Heart right ventricle (tissue), 16 donors: ENCODE measurements at regions not wholly inside any gene's neighbourhood (a gene's known extent, or its start where the extent isn't known, plus 50 kb on each side); places are given as distances from the start of the nearest gene placed in this dataset.

Experiments
- ATAC-seq, 8 donors: fragments of 200-7000 bp; cut with Tn5 transposase; one replicate each; pipeline ENCODE4 v1.9.1; 2020; ENCODE audit warnings: mild to moderate bottlenecking in 8 of 8, moderate library complexity in 8 of 8, moderate number of reproducible peaks in 1 of 8
- DNase-seq, 2 donors: peaks; one replicate each; pipeline ENCODE4 v3.0.0-alpha.2; 2020
- H3K27ac ChIP-seq, 10 donors: fragments of 200-600 bp; sonication (generic) in 2 of 10; one replicate each; pipeline versions ENCODE4 v1.5.0 to v1.8.0; 2020 to 2022; ENCODE audit warnings: mild to moderate bottlenecking in 3 of 10
- H3K27me3 ChIP-seq, 7 donors: fragments of 200-600 bp; one replicate each; pipeline ENCODE4 v1.8.0; 2021 to 2022; ENCODE audit warnings: mild to moderate bottlenecking in 2 of 7
- H3K36me3 ChIP-seq, 9 donors: fragments of 200-600 bp; sonication (generic) in 1 of 9; one replicate each; pipeline versions ENCODE4 v1.5.0 to v1.8.0; 2020 to 2022; ENCODE audit warnings: mild to moderate bottlenecking in 2 of 9
- H3K4me1 ChIP-seq, 9 donors: fragments of 200-600 bp; sonication (generic) in 1 of 9; one replicate each; pipeline versions ENCODE4 v1.5.0 to v1.8.0; 2020 to 2022; ENCODE audit warnings: mild to moderate bottlenecking in 4 of 9
- H3K4me3 ChIP-seq, 10 donors: fragments of 200-600 bp; sonication (generic) in 2 of 10; one replicate each; pipeline versions ENCODE4 v1.5.0 to v1.8.0; 2020 to 2022; ENCODE audit warnings: mild to moderate bottlenecking in 7 of 10, moderate library complexity in 2 of 10
- H3K9me3 ChIP-seq, 11 donors: fragments of 200-600 bp in 10 of 11; sonication (generic) in 2 of 11; one replicate each; pipeline versions ENCODE4 v1.5.0 to v1.8.0; 2013 to 2022; ENCODE audit warnings: mild to moderate bottlenecking in 2 of 11, control low read depth in 1 of 11, moderate library complexity in 1 of 11
- WGBS, 2 donors: extraction: QIAGEN DNeasy Blood & Tissue Kit; methylation state at CpG; one replicate each; pipeline ENCODE4 v1.1.7; 2013; ENCODE audit warnings: inconsistent platforms in 1 of 2; 5-methylcytosine and 5-hydroxymethylcytosine counted together
- intact Hi-C, 10 donors: fragments of 100-400 bp; cut with DNase I; formaldehyde crosslinking; loops; one replicate each; pipeline versions ENCODE4 v1.11.1 to v1.14.2; 2022
- TF ChIP-seq, protein P1 (sequence below), 9 donors: fragments of 200-600 bp; sonication (generic) in 2 of 9; IDR thresholded peaks; one replicate each; pipeline versions ENCODE4 v1.5.0 to v1.8.0; 2021 to 2022; ENCODE audit warnings: antibody characterized with exemption in 9 of 9, mild to moderate bottlenecking in 5 of 9, moderate library complexity in 1 of 9
- donor health status: Arrhythmogenic right ventricular cardiomyopathy.
- donor health status: ischemic (EF 13 %, LVEDD 7.1; RV severe dilation, severe dysfunction).
- donor health status: healthy with polysubstance abuse.
- donor health status: DM: no; HTN: yes; CAD: no.
- donor health status: DM: no; HTN: no; CAD: no.
- donor health status: ischemic (EF 25% LVEDD 6.9; RV normal size, moderate dysfunction).
- donor health status: ischemic (EF 25% LVEDD 5.7; RV mildly dilated, moderate dysfunction).
- donor health status: healthy.
- donor health status: DM: yes; HTN: yes; CAD: no.
- donor health status: Ischemic cardiomyopathy.
- donor health status: ischemic (EF 35%, LVEDD 5.7; RV mildly dilated, moderate dysfunction).
- donor health status: nonischemic (EF 11% LVEDD 7.7; RV severe dilation, severe dysfunction).
- donor health status: DM: yes; HTN: yes; CAD: no.
- donor health status: PGD.
- donor health status: ischemic (EF 29% LVEDD 5.4; RV normal size, mild dysfunction).
- donor health status: nonischemic (EF 23%, LVEDD 6.1; RV moderate dilation, normal function).

DNA sequence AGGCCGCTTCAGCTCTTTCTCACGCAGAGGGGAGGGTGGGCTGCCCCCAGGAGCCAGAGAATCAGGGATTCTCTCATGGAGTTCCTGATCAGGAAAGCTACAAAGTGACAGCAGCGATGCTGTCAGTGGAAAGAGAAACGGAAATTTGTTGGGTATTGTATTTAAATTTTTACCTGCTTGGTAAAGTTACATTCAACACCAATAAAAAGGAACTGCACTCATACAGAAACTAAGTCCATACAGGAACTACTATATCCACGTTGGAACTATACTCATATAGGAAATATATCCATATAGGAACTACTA lies 325.5 kb upstream of the IRX4 start:
- Histone ChIP-seq H3K36me3 (no peaks in the 10 kb centered on the region), H3K9me3 (no peaks in the 10 kb centered on the region), H3K4me1 (no peaks in the 10 kb centered on the region), H3K27me3 (peaks cover 0 to 43% (median 23%) of the 10 kb centered on the region in 7 donors), H3K27ac (no peak overlapping the region), H3K4me3 (no peak overlapping the region)
- TF ChIP-seq, protein P1, sequence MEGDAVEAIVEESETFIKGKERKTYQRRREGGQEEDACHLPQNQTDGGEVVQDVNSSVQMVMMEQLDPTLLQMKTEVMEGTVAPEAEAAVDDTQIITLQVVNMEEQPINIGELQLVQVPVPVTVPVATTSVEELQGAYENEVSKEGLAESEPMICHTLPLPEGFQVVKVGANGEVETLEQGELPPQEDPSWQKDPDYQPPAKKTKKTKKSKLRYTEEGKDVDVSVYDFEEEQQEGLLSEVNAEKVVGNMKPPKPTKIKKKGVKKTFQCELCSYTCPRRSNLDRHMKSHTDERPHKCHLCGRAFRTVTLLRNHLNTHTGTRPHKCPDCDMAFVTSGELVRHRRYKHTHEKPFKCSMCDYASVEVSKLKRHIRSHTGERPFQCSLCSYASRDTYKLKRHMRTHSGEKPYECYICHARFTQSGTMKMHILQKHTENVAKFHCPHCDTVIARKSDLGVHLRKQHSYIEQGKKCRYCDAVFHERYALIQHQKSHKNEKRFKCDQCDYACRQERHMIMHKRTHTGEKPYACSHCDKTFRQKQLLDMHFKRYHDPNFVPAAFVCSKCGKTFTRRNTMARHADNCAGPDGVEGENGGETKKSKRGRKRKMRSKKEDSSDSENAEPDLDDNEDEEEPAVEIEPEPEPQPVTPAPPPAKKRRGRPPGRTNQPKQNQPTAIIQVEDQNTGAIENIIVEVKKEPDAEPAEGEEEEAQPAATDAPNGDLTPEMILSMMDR (IDR thresholded peaks at IDR 0.05) = no peak
- intact Hi-C loops = loop anchor here in 1 of 10 donors (5.0 kb wide), 1 partner anchor 1394 kb away; no protein-coding TSS in a partner anchor
- 29 to 30% methylated on average over 5 of the region's 5 CpGs for whole genome bisulfite sequencing, 2 donors
- ATAC-seq (no peak), DNase-seq (no peak)

DNA sequence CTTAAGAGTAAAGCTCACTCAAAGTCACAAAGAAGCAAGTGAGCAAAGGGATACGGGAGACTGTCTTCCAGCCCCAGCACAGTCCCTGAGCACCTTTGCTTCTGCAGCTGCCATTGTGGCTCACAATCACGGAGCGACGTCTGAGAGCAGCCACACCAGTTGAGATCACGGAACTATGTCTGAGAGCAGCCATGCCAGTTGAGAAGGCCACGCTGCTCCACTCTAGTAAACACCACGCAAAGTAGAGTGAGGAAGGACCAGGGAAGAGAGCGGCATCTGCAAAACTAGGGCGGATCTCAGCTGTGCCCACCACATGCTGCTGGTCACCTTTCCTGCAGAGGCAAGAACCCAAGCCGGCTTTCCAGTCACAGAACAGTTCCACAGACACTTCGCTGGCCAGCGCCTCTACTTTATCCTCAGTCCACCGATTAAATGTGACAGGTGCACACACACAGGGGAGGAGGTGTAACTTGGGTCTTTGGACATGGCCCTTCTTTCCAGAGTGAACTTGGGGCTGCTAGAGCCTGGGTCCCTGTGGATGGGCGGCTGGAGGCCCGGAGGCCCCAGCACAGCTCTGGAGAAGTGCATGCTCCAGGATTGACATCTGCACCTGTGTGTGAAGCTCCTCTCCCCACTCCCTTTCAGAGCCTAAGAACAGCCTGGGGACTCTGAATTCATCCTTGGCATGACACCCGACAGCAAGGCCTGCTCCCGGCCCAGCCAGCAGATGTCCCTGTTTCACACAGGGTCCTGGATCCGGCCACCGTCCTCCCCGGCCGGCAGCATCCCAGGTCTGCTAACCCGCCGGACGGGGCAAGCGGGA lies 324.9 kb upstream of the IRX4 start:
- 58 to 60% methylated on average over 25 of the region's 25 CpGs for WGBS, 2 donors
- ATAC-seq (peak in 5 of 8 donors; percentile 34 to 63 (median 42)), DNase-seq (peak in 1 of 2 donors; percentile 27)
- Histone ChIP-seq H3K36me3 (no peaks in the 10 kb centered on the region), H3K4me1 (no peaks in the 10 kb centered on the region), H3K27me3 (peaks cover 0 to 41% (median 23%) of the 10 kb centered on the region in 7 donors), H3K9me3 (no peaks in the 10 kb centered on the region), H3K27ac (no peak overlapping the region), H3K4me3 (no peak overlapping the region)
- intact Hi-C loops = loop anchor here in 1 of 10 donors (5.0 kb wide), 1 partner anchor 1395 kb away; no protein-coding TSS in a partner anchor
- TF ChIP-seq, protein P1 (IDR thresholded peaks at IDR 0.05) = peak in 8 of 9 donors; percentile 4 to 57 (median 38)

DNA sequence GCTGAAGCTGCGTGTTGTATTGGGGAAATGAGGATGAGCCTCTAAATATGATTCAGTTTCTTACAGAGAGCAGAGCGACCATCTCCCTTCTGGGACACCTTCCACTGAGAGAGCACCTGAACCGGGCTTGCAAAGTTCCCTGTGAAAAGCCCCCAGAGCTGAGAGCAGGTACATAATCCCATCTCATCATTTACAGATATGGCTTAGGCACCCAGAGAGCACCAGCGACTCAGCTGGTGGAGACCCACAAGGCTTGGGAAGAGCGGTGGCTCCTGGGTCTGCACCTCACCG lies 324.3 kb upstream of the IRX4 start:
- Histone ChIP-seq H3K9me3 (no peaks in the 10 kb centered on the region), H3K27ac (no peak overlapping the region), H3K36me3 (no peaks in the 10 kb centered on the region), H3K27me3 (peaks cover 0 to 45% (median 23%) of the 10 kb centered on the region in 7 donors), H3K4me1 (no peaks in the 10 kb centered on the region), H3K4me3 (no peak overlapping the region)
- TF ChIP-seq, protein P1 (IDR thresholded peaks at IDR 0.05) = no peak
- WGBS, 2 donors = 91 to 93% methylated on average over 6 of the region's 6 CpGs
- DNase-seq = no peak
- no peak for ATAC-seq
- intact Hi-C loops = loop anchor here in 1 of 10 donors (5.0 kb wide), 1 partner anchor 1395 kb away; no protein-coding TSS in a partner anchor

DNA sequence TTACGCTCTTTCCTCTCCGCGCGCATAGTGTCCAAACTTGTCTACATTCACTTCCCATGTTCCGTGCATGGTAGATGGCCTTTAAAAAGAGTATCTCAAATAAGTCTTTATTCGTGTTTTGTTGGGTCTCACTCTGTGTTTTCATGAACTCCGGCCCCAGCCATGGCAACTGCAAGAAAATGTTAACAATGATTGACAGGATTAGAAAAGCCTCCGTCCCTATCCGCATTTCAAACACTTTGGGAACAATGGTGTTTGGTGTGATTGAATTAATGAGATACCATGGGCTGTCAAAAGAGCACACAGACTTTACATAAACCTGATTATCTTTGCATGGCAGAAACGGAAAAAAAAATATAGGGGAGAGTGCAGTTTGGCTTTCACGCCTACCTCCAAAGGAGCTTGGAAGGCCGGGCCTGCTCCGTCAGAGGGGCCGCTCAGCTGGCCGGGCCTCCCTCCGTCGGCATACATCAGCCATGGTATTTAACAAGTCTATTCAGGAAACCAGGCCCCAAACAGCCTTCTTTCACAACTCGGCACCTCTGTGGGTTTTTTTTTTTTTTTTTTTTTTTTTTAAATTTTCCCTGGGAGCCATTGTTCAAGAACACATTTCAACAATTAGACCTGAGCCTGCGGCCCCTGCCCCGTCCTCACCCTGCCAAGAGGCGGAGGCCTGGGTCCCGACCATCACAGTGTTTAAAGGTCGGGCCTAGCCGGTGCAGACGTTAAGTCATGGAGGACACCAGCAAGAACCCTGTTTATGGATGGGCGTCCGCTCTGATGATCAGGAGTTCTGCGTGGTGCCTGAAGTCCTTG lies 323.8 kb upstream of the IRX4 start:
- DNase-seq (no peak), ATAC-seq (no peak)
- intact Hi-C loops = loop anchor here in 1 of 10 donors (5.0 kb wide), 1 partner anchor 1396 kb away; no protein-coding TSS in a partner anchor
- Histone ChIP-seq H3K9me3 (no peaks in the 10 kb centered on the region), H3K27me3 (peaks cover 0 to 45% (median 28%) of the 10 kb centered on the region in 7 donors), H3K4me3 (no peak overlapping the region), H3K27ac (no peak overlapping the region), H3K4me1 (no peaks in the 10 kb centered on the region), H3K36me3 (no peaks in the 10 kb centered on the region)
- TF ChIP-seq, protein P1 (IDR thresholded peaks at IDR 0.05) = no peak
- WGBS, 2 donors = 66 to 76% methylated on average over 28 of the region's 28 CpGs
